ENCODE measurements at regions not wholly inside any gene's neighbourhood (a gene's known extent, or its start where the extent isn't known, plus 50 kb on each side); places are given as distances from the start of the nearest gene placed in this dataset.

DNA sequence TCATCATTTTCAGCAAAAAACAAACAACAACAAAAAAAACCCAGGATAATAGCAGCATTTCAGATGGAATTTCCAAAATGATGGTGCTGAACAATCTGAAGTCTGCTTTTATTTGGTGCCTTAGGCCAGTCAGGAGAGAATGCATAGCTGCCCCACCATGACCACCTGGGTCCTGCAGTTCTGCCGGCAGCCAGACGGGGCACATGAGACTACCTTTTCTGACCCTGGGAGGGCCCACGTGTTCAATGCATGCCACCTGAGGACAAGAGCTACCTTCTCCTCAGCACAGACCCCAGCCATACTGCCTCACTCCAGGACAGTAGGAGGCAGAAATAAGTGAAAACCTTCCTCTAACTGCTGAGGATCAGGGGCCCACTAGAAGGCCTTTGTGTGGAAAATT is 295.8 kb upstream of the TSPY4 start:
- no peaks in the 10 kb centered on the region for H3K36me3 ChIP-seq (replicated peaks in 1 of 2; ENCODE audit: insufficient read depth in 1 of 2, low read depth in 2 of 2)
- H3K27ac ChIP-seq: no peak overlapping the region
- no peak overlapping the region for H3K4me3 ChIP-seq
- no peak for DNase-seq
- no peaks in the 10 kb centered on the region for H3K27me3 ChIP-seq
- no peak for ATAC-seq
- WGBS, 2 donors: 63% methylated on average over 3 of the region's 3 CpGs; no CpG with 5 or more reads in 1 of the 2 donors
- TF ChIP-seq, protein P1, sequence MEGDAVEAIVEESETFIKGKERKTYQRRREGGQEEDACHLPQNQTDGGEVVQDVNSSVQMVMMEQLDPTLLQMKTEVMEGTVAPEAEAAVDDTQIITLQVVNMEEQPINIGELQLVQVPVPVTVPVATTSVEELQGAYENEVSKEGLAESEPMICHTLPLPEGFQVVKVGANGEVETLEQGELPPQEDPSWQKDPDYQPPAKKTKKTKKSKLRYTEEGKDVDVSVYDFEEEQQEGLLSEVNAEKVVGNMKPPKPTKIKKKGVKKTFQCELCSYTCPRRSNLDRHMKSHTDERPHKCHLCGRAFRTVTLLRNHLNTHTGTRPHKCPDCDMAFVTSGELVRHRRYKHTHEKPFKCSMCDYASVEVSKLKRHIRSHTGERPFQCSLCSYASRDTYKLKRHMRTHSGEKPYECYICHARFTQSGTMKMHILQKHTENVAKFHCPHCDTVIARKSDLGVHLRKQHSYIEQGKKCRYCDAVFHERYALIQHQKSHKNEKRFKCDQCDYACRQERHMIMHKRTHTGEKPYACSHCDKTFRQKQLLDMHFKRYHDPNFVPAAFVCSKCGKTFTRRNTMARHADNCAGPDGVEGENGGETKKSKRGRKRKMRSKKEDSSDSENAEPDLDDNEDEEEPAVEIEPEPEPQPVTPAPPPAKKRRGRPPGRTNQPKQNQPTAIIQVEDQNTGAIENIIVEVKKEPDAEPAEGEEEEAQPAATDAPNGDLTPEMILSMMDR (IDR thresholded peaks at IDR 0.05): no peak
- no peak for TF ChIP-seq POLR2A (IDR thresholded peaks at IDR 0.05)
- no peaks in the 10 kb centered on the region for H3K9me3 ChIP-seq
- H3K4me1 ChIP-seq: no peaks in the 10 kb centered on the region
- intact Hi-C loops (cut with DNase I): no loop called here
